CD4-positive, alpha-beta T cell treated with Interleukin-10 for 1 hour (primary cell): ENCODE measurements at regions not wholly inside any gene's neighbourhood (a gene's known extent, or its start where the extent isn't known, plus 50 kb on each side); places are given as distances from the start of the nearest gene placed in this dataset.
A peak's percentile ranks its signal among the peaks of the same experiment; 100 is the strongest.
"Not testable (repeated sequence)": the region's sequence is repeated elsewhere in the genome, so short reads cannot be mapped to it uniquely, and the experiment has no call there.

Source experiments
- DNase-seq: peaks from one replicate; pipeline ENCODE4 v3.0.0-alpha.2; 2020

GRCh38 chr9:63450836-63451235 lies 1834.2 kb downstream of the FOXD4L5 start:
- peak; percentile 3 for DNase-seq

GRCh38 chr9:63425123-63425522 lies 1859.9 kb downstream of the FOXD4L5 start:
- DNase-seq: not testable (repeated sequence)

- not testable (repeated sequence) for DNase-seq
These were observed 1894.1 kb downstream of the FOXD4L5 start for GRCh38 chr9:63390897-63391296.

GRCh38 chr9:63385479-63385878 lies 1899.5 kb downstream of the FOXD4L5 start:
- DNase-seq: not testable (repeated sequence)

GRCh38 chr9:63379864-63380263 lies 1905.1 kb downstream of the FOXD4L5 start:
- DNase-seq: not testable (repeated sequence)

GRCh38 chr9:63354219-63354618 lies 1930.8 kb downstream of the FOXD4L5 start:
- not testable (repeated sequence) for DNase-seq

- DNase-seq: not testable (repeated sequence)
These were observed 1937.7 kb downstream of the FOXD4L5 start for GRCh38 chr9:63347347-63347746.

- DNase-seq: peak; percentile 47
These were observed 1938.5 kb downstream of the FOXD4L5 start for GRCh38 chr9:63346310-63347048.

- DNase-seq: not testable (repeated sequence)
These were observed 1940.6 kb downstream of the FOXD4L5 start for GRCh38 chr9:63344408-63344807.

GRCh38 chr9:63342528-63342927 lies 1942.5 kb downstream of the FOXD4L5 start:
- DNase-seq: not testable (repeated sequence)

- DNase-seq: peak; percentile 21
These were observed 1947.0 kb downstream of the FOXD4L5 start for GRCh38 chr9:63337899-63338604.

GRCh38 chr9:63335286-63335685 lies 1949.7 kb downstream of the FOXD4L5 start:
- DNase-seq: not testable (repeated sequence)

GRCh38 chr9:63334187-63334586 lies 1950.8 kb downstream of the FOXD4L5 start:
- DNase-seq: not testable (repeated sequence)

- not testable (repeated sequence) for DNase-seq
These were observed 1951.9 kb downstream of the FOXD4L5 start for GRCh38 chr9:63333083-63333482.

GRCh38 chr9:63328313-63328712 lies 1956.7 kb downstream of the FOXD4L5 start:
- not testable (repeated sequence) for DNase-seq

GRCh38 chr9:63327211-63327610 lies 1957.8 kb downstream of the FOXD4L5 start:
- DNase-seq: not testable (repeated sequence)

- not testable (repeated sequence) for DNase-seq
These were observed 1958.3 kb downstream of the FOXD4L5 start for GRCh38 chr9:63326665-63327064.

- DNase-seq: not testable (repeated sequence)
These were observed 1959.3 kb downstream of the FOXD4L5 start for GRCh38 chr9:63325696-63326095.

GRCh38 chr9:63318093-63318492 lies 1966.9 kb downstream of the FOXD4L5 start:
- not testable (repeated sequence) for DNase-seq

GRCh38 chr9:63315387-63315786 lies 1969.6 kb downstream of the FOXD4L5 start:
- DNase-seq: not testable (repeated sequence)

- DNase-seq: not testable (repeated sequence)
These were observed 1988.2 kb downstream of the FOXD4L5 start for GRCh38 chr9:63296848-63297247.

- not testable (repeated sequence) for DNase-seq
These were observed 1988.6 kb downstream of the FOXD4L5 start for GRCh38 chr9:63296366-63296765.

- not testable (repeated sequence) for DNase-seq
These were observed 1995.0 kb downstream of the FOXD4L5 start for GRCh38 chr9:63289971-63290370.
